ENCODE measurements at regions not wholly inside any gene's neighbourhood (a gene's known extent, or its start where the extent isn't known, plus 50 kb on each side); places are given as distances from the start of the nearest gene placed in this dataset.

- TF ChIP-seq CTCF (IDR thresholded peaks at IDR 0.05; ENCODE audit: low read depth, low read length) = no peak
- TF ChIP-seq POLR2A (IDR thresholded peaks at IDR 0.05; ENCODE audit: extremely low read depth, insufficient read length) = no peak
- no peak for TF ChIP-seq MYC (IDR thresholded peaks at IDR 0.05; ENCODE audit: low read depth, low read length)
- no peak for TF ChIP-seq MAX (IDR thresholded peaks at IDR 0.05; ENCODE audit: low read depth, low read length)
These were observed 702.8 kb downstream of the LIG4 start for GRCh38 chr13:107512551-107512950.

Measured in NB4 (cell line).